IMR-90 (cell line): ENCODE measurements at regions not wholly inside any gene's neighbourhood (a gene's known extent, or its start where the extent isn't known, plus 50 kb on each side); places are given as distances from the start of the nearest gene placed in this dataset.

Experiments used
- ATAC-seq: fragments of 200-7000 bp; cut with Tn5 transposase; 2 replicates; pipeline ENCODE4 v1.9.1; 2020; ENCODE audit warnings: low read depth, mild to moderate bottlenecking, moderate library complexity
- BruUV-seq: library from RNA; stranded (reverse); fragments of 400-500 nt; replicated peaks from 2 replicates; lab custom pipeline; 2021; lab: Mats Ljungman, UMichigan
- CTCF ChIA-PET: fragments of 300-600 bp; formaldehyde crosslinking; extraction: SDS; loops from one replicate; lab custom pipeline; 2021; ENCODE audit warnings: antibody characterized with exemption; lab: Yijun Ruan, JAX
- POLR2A ChIA-PET: fragments of 300-600 bp; sonication (Branson Sonifier 250); formaldehyde crosslinking; loops from one replicate; lab custom pipeline; 2022; ENCODE audit warnings: antibody characterized with exemption; ENCODE audit not compliant: unreplicated experiment; lab: Charles Lee
- DNase-seq: peaks from one replicate; pipeline ENCODE4 v3.0.0; 2013
- H2AFZ ChIP-seq: replicated peaks from 2 replicates; pipeline ENCODE3; 2013; ENCODE audit warnings: low read length, mild to moderate bottlenecking; ENCODE audit not compliant: poor library complexity
- H2AK5ac ChIP-seq: 2 replicates; pipeline ENCODE4 v1.6.1; 2013; ENCODE audit warnings: low read depth, low read length, inconsistent platforms
- H2AK9ac ChIP-seq: replicated peaks from 2 replicates; pipeline ENCODE3; 2013; ENCODE audit warnings: mild to moderate bottlenecking, low read depth, low read length, moderate library complexity; ENCODE audit not compliant: poor library complexity
- H2BK120ac ChIP-seq: 2 replicates; pipeline ENCODE4 v1.6.1; 2013; ENCODE audit warnings: low read depth, low read length, inconsistent platforms
- H2BK15ac ChIP-seq: 3 replicates; pipeline ENCODE4 v1.6.1; 2013; ENCODE audit warnings: low read depth, low read length, inconsistent platforms
- H2BK20ac ChIP-seq: 2 replicates; pipeline ENCODE4 v1.6.1; 2013; ENCODE audit warnings: low read depth, mild to moderate bottlenecking, inconsistent platforms, low read length, moderate library complexity
- H2BK5ac ChIP-seq: 2 replicates; pipeline ENCODE4 v1.6.1; 2013; ENCODE audit warnings: mild to moderate bottlenecking, low read depth, low read length, inconsistent platforms; ENCODE audit not compliant: poor library complexity, severe bottlenecking
- H3K14ac ChIP-seq: replicated peaks from 2 replicates; pipeline ENCODE4 v1.6.1; 2013; ENCODE audit warnings: low read depth, low read length, inconsistent platforms
- H3K18ac ChIP-seq: 2 replicates; pipeline ENCODE4 v1.6.1; 2013; ENCODE audit warnings: low read depth, low read length, control low read depth
- H3K23ac ChIP-seq: 2 replicates; pipeline ENCODE4 v1.6.1; 2013; ENCODE audit warnings: low read depth, low read length, inconsistent platforms
- H3K27ac ChIP-seq: 2 replicates; pipeline ENCODE4 v1.5.1; 2013; ENCODE audit warnings: mild to moderate bottlenecking, control low read depth, low read length; ENCODE audit not compliant: insufficient read depth
- H3K27me3 ChIP-seq: 2 replicates; pipeline ENCODE4 v1.6.1; 2013; ENCODE audit warnings: low read length; ENCODE audit not compliant: control insufficient read depth, insufficient read depth
- H3K36me3 ChIP-seq: 2 replicates; pipeline ENCODE4 v1.6.1; 2013; ENCODE audit warnings: low read length, mixed read lengths; ENCODE audit not compliant: control insufficient read depth, insufficient read depth
- H3K4ac ChIP-seq: 2 replicates; pipeline ENCODE4 v1.6.1; 2013; ENCODE audit warnings: low read depth, low read length, inconsistent platforms
- H3K4me1 ChIP-seq: 2 replicates; pipeline ENCODE4 v1.6.1; 2013; ENCODE audit warnings: low read length, mixed read lengths; ENCODE audit not compliant: control insufficient read depth, insufficient read depth
- H3K4me2 ChIP-seq: 2 replicates; pipeline ENCODE4 v1.6.1; 2013; ENCODE audit warnings: low read depth, mild to moderate bottlenecking, control low read depth, low read length, moderate library complexity
- H3K4me3 ChIP-seq: 2 replicates; pipeline ENCODE4 v1.5.1; 2013; ENCODE audit warnings: low read depth, mild to moderate bottlenecking, control low read depth, low read length, moderate library complexity; ENCODE audit not compliant: insufficient read depth
- H3K56ac ChIP-seq: 2 replicates; pipeline ENCODE4 v1.6.1; 2013; ENCODE audit warnings: low read length, inconsistent platforms; ENCODE audit not compliant: insufficient read depth; ENCODE audit errors: extremely low read depth
- H3K79me1 ChIP-seq, 2 experiments: 2 replicates each; pipeline ENCODE4 v1.6.1; 2013; ENCODE audit warnings: low read length in 2 of 2, inconsistent platforms in 1 of 2, low read depth in 1 of 2
- H3K9ac ChIP-seq: 2 replicates; pipeline ENCODE4 v1.6.1; 2013; ENCODE audit warnings: low read depth, low read length, control low read depth
- H3K9me1 ChIP-seq: 2 replicates; pipeline ENCODE4 v1.6.1; 2013; ENCODE audit warnings: low read length, inconsistent platforms; ENCODE audit not compliant: insufficient read depth
- H3K9me3 ChIP-seq: 2 replicates; pipeline ENCODE4 v1.6.1; 2013; ENCODE audit warnings: low read length; ENCODE audit not compliant: control insufficient read depth, insufficient read depth
- H4K20me1 ChIP-seq: 2 replicates; pipeline ENCODE4 v1.6.1; 2013; ENCODE audit warnings: low read length, inconsistent platforms; ENCODE audit not compliant: insufficient read depth
- H4K5ac ChIP-seq: 2 replicates; pipeline ENCODE4 v1.6.1; 2013; ENCODE audit warnings: mild to moderate bottlenecking, low read depth, low read length, control low read depth
- H4K8ac ChIP-seq, 2 experiments: 2 replicates each; pipeline ENCODE4 v1.6.1; 2013; ENCODE audit warnings: low read depth in 2 of 2, low read length in 2 of 2, control low read depth in 1 of 2, inconsistent platforms in 1 of 2
- H4K91ac ChIP-seq: 2 replicates; pipeline ENCODE4 v1.6.1; 2013; ENCODE audit warnings: low read depth, low read length, inconsistent platforms; ENCODE audit not compliant: insufficient read depth
- BHLHE40 ChIP-seq: fragments of 150-350 bp; IDR thresholded peaks from 2 replicates; pipeline ENCODE4 v1.6.1; 2016; ENCODE audit warnings: mild to moderate bottlenecking, low read depth, low read length
- CEBPB ChIP-seq: IDR thresholded peaks from 2 replicates; pipeline ENCODE4 v1.6.1; 2012; ENCODE audit warnings: low read depth, low read length, improper control_type of control experiment
- CHD1 ChIP-seq: IDR thresholded peaks from 2 replicates; pipeline ENCODE4 v1.6.1; 2012; ENCODE audit warnings: low read depth, low read length, improper control_type of control experiment
- CTCF ChIP-seq: conservative IDR thresholded peaks from 2 replicates; pipeline ENCODE4 v1.5.1; 2012; ENCODE audit warnings: mild to moderate bottlenecking, low read depth, low read length, improper control_type of control experiment
- FOS ChIP-seq: fragments of 150-350 bp; IDR thresholded peaks from 2 replicates; pipeline ENCODE4 v1.6.1; 2016; ENCODE audit warnings: low read depth, low read length
- MAFK ChIP-seq: IDR thresholded peaks from 2 replicates; pipeline ENCODE4 v1.6.1; 2012; ENCODE audit warnings: low read depth, low read length, improper control_type of control experiment
- MAZ ChIP-seq: IDR thresholded peaks from 2 replicates; pipeline ENCODE4 v1.6.1; 2012; ENCODE audit warnings: low read depth, mild to moderate bottlenecking, low read length, improper control_type of control experiment, moderate library complexity, borderline replicate concordance
- MXI1 ChIP-seq: IDR thresholded peaks from 2 replicates; pipeline ENCODE4 v1.6.1; 2012; ENCODE audit warnings: low read depth, mild to moderate bottlenecking, low read length, moderate library complexity, borderline replicate concordance
- NFE2L2 ChIP-seq: fragments of 150-350 bp; IDR thresholded peaks from 2 replicates; pipeline ENCODE4 v1.6.1; 2016; ENCODE audit warnings: low read depth, mild to moderate bottlenecking, low read length
- POLR2A ChIP-seq: IDR thresholded peaks from 2 replicates; pipeline ENCODE4 v1.6.1; 2012; ENCODE audit warnings: mild to moderate bottlenecking, low read depth, low read length
- RAD21 ChIP-seq: IDR thresholded peaks from 2 replicates; pipeline ENCODE4 v1.6.1; 2012; ENCODE audit warnings: low read length, improper control_type of control experiment
- RCOR1 ChIP-seq: IDR thresholded peaks from 2 replicates; pipeline ENCODE4 v1.6.1; 2012; ENCODE audit warnings: mild to moderate bottlenecking, low read length, improper control_type of control experiment; ENCODE audit not compliant: insufficient replicate concordance
- RFX5 ChIP-seq: IDR thresholded peaks from 2 replicates; pipeline ENCODE4 v1.8.0; 2012; ENCODE audit warnings: low read depth, mild to moderate bottlenecking, low read length, moderate library complexity
- SMC3 ChIP-seq: fragments of 150-350 bp; IDR thresholded peaks from 2 replicates; pipeline ENCODE4 v1.6.1; 2016; ENCODE audit warnings: low read depth, mild to moderate bottlenecking, antibody characterized with exemption, low read length, moderate library complexity
- WGBS, 2 experiments: methylation state at CpG; one replicate each; pipeline versions ENCODE4 v1.1.5 to v1.1.7; 2013; ENCODE audit warnings: missing lambda C conversion rate in 2 of 2; ENCODE audit not compliant: insufficient read length in 1 of 2; ENCODE audit errors: extremely low coverage in 2 of 2; 5-methylcytosine and 5-hydroxymethylcytosine counted together
- dilution Hi-C: fragments of 300-500 bp; cut with HindIII; formaldehyde crosslinking; loops from one replicate; pipeline ENCODE4 v1.14.3; 2018; ENCODE audit warnings: low sequenced_read_pairs; ENCODE audit not compliant: unreplicated experiment
- in situ Hi-C: fragments of 300-500 bp; cut with MboI; formaldehyde crosslinking; loops from 3 replicates; pipeline ENCODE4 v1.14.3; 2019; ENCODE audit warnings: low sequenced_read_pairs, inconsistent platforms, mixed read lengths
- intact Hi-C: fragments of 100-400 bp; cut with micrococcal nuclease; formaldehyde crosslinking; loops from 2 replicates; pipeline ENCODE4 v1.10.0; 2022
- TF ChIP-seq, protein P1 (sequence below): fragments of 150-350 bp; IDR thresholded peaks from 2 replicates; pipeline ENCODE4 v1.6.1; 2016; ENCODE audit warnings: low read depth, mild to moderate bottlenecking, low read length, moderate library complexity, borderline replicate concordance
- TF ChIP-seq, protein P2 (sequence below): fragments of 150-350 bp; IDR thresholded peaks from 2 replicates; pipeline ENCODE4 v1.6.1; 2017; ENCODE audit warnings: mild to moderate bottlenecking, antibody characterized with exemption, low read length, low read depth

DNA sequence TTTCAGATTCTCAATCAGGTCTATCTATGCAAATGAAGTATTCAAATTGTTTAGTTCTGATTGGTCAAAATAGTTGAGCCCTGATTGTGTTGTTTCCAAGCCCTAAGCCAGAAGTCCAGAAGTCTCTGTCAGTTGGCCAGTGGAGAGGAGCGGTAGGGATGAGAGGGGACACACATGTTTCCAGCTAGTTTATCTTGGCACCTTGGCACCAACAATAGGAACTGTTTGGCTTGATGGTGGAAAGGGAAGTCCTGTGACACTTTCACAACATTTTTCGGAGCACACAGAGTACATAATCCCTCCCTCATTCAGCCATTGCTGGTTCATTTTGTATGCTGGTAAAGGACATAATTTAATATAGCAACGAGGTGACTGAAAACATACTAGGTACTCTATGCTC, 1661.6 kb downstream of the SUCLG1 start:
- H2AK5ac ChIP-seq, result no peak overlapping the region
- no peak overlapping the region for H3K18ac ChIP-seq
- H2AK9ac ChIP-seq, result no peak overlapping the region
- no peaks in the 10 kb centered on the region for H4K20me1 ChIP-seq
- H2BK15ac ChIP-seq, result no peak overlapping the region
- no peaks in the 10 kb centered on the region for H3K79me1 ChIP-seq
- H3K9me3 ChIP-seq, result no peaks in the 10 kb centered on the region
- no peaks in the 10 kb centered on the region for H3K27me3 ChIP-seq
- H3K36me3 ChIP-seq, result no peaks in the 10 kb centered on the region
- no peak overlapping the region for H4K8ac ChIP-seq
- H3K9me1 ChIP-seq, result no peaks in the 10 kb centered on the region
- H2BK20ac ChIP-seq, result no peak overlapping the region
- H3K4me2 ChIP-seq, result no peak overlapping the region
- H4K91ac ChIP-seq, result no peak overlapping the region
- WGBS, 2 experiments, result no CpG with 5 or more reads among the region's 3 CpGs
- ATAC-seq (no peak), DNase-seq (no peak)
- POLR2A ChIA-PET, result no interaction called here
- no peak overlapping the region for H3K14ac ChIP-seq
- CTCF ChIA-PET, result no interaction called here
- no peak overlapping the region for H3K9ac ChIP-seq
- no TSS peak for BruUV-seq
- no peaks in the 10 kb centered on the region for H3K4me1 ChIP-seq
- intact Hi-C loops, result no loop called here
- no peak for TF ChIP-seq RAD21
- no peak for TF ChIP-seq CEBPB
- no peak for TF ChIP-seq NFE2L2
- no peak for TF ChIP-seq MXI1
- no peak for TF ChIP-seq RCOR1
- no peak for TF ChIP-seq CTCF
- TF ChIP-seq POLR2A, result no peak
- no peak for TF ChIP-seq BHLHE40
- no peak for TF ChIP-seq CHD1
- no peak for TF ChIP-seq FOS
- TF ChIP-seq RFX5, result no peak
- TF ChIP-seq MAZ, result no peak
- TF ChIP-seq, protein P1, sequence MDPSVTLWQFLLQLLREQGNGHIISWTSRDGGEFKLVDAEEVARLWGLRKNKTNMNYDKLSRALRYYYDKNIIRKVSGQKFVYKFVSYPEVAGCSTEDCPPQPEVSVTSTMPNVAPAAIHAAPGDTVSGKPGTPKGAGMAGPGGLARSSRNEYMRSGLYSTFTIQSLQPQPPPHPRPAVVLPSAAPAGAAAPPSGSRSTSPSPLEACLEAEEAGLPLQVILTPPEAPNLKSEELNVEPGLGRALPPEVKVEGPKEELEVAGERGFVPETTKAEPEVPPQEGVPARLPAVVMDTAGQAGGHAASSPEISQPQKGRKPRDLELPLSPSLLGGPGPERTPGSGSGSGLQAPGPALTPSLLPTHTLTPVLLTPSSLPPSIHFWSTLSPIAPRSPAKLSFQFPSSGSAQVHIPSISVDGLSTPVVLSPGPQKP, result no peak
- no peak for TF ChIP-seq MAFK
- no peak for TF ChIP-seq SMC3
- TF ChIP-seq, protein P2, sequence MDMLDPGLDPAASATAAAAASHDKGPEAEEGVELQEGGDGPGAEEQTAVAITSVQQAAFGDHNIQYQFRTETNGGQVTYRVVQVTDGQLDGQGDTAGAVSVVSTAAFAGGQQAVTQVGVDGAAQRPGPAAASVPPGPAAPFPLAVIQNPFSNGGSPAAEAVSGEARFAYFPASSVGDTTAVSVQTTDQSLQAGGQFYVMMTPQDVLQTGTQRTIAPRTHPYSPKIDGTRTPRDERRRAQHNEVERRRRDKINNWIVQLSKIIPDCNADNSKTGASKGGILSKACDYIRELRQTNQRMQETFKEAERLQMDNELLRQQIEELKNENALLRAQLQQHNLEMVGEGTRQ, result no peak
- dilution Hi-C loops, result no loop called here
- H3K27ac ChIP-seq, result no peak overlapping the region
- no peak overlapping the region for H4K5ac ChIP-seq
- no peak overlapping the region for H3K56ac ChIP-seq
- no peak overlapping the region for H3K23ac ChIP-seq
- H2BK5ac ChIP-seq, result no peak overlapping the region
- H2AFZ ChIP-seq, result no peak overlapping the region
- no peak overlapping the region for H2BK120ac ChIP-seq
- H3K4ac ChIP-seq, result no peak overlapping the region
- in situ Hi-C loops, result no loop called here
- H3K4me3 ChIP-seq, result no peak overlapping the region
